ENCODE measurements at regions not wholly inside any gene's neighbourhood (a gene's known extent, or its start where the extent isn't known, plus 50 kb on each side); places are given as distances from the start of the nearest gene placed in this dataset.

- Histone ChIP-seq H3K27ac (no peak overlapping the region), H2AFZ (no peak overlapping the region), H3K79me2 (no peaks in the 10 kb centered on the region), H3K4me1 (no peaks in the 10 kb centered on the region), H3K4me3 (ENCODE audit: low read depth, low read length) (no peak overlapping the region), H3K27me3 (ENCODE audit: control insufficient read depth, insufficient read depth, low read length) (no peaks in the 10 kb centered on the region), H3K4me2 (ENCODE audit: low read length) (no peak overlapping the region), H3K36me3 (ENCODE audit: control insufficient read depth, insufficient read depth, low read length) (no peaks in the 10 kb centered on the region), H3K9ac (no peak overlapping the region), H3K9me3 (ENCODE audit: control insufficient read depth, low read length) (no peaks in the 10 kb centered on the region)
- TF ChIP-seq CTCF (IDR thresholded peaks at IDR 0.05), result no peak
Observed at GRCh38 chr4:171721937-171722336, 91.3 kb upstream of the GALNTL6 start.

- TF ChIP-seq CTCF (IDR thresholded peaks at IDR 0.05), result no peak
- no peak overlapping the region for H3K4me2 ChIP-seq (ENCODE audit: low read length)
Observed at GRCh38 chr4:171719691-171720090, 93.5 kb upstream of the GALNTL6 start.

GRCh38 chr4:171718665-171719064 is 94.5 kb upstream of the GALNTL6 start:
- no peak overlapping the region for H3K9ac ChIP-seq
- H2AFZ ChIP-seq, result no peak overlapping the region
- H3K4me2 ChIP-seq (ENCODE audit: low read length), result no peak overlapping the region
- H3K4me3 ChIP-seq (ENCODE audit: low read depth, low read length), result no peak overlapping the region
- no peaks in the 10 kb centered on the region for H3K9me3 ChIP-seq (ENCODE audit: control insufficient read depth, low read length)
- no peak overlapping the region for H3K27ac ChIP-seq
- H3K79me2 ChIP-seq, result no peaks in the 10 kb centered on the region
- no peak for TF ChIP-seq CTCF (IDR thresholded peaks at IDR 0.05)
- H3K27me3 ChIP-seq (ENCODE audit: control insufficient read depth, insufficient read depth, low read length), result no peaks in the 10 kb centered on the region
- no peaks in the 10 kb centered on the region for H3K4me1 ChIP-seq
- no peaks in the 10 kb centered on the region for H3K36me3 ChIP-seq (ENCODE audit: control insufficient read depth, insufficient read depth, low read length)

More at GRCh38 chr4:171719691-171720090, 93.5 kb upstream of the GALNTL6 start:
- no peak overlapping the region for H2AFZ ChIP-seq
- no peak overlapping the region for H3K27ac ChIP-seq
- H3K27me3 ChIP-seq (ENCODE audit: control insufficient read depth, insufficient read depth, low read length), result no peaks in the 10 kb centered on the region
- no peaks in the 10 kb centered on the region for H3K9me3 ChIP-seq (ENCODE audit: control insufficient read depth, low read length)
- no peaks in the 10 kb centered on the region for H3K79me2 ChIP-seq
- no peak overlapping the region for H3K4me3 ChIP-seq (ENCODE audit: low read depth, low read length)
- no peaks in the 10 kb centered on the region for H3K4me1 ChIP-seq
- H3K36me3 ChIP-seq (ENCODE audit: control insufficient read depth, insufficient read depth, low read length), result no peaks in the 10 kb centered on the region
- no peak overlapping the region for H3K9ac ChIP-seq

GRCh38 chr4:171718069-171718468 is 95.1 kb upstream of the GALNTL6 start:
- Histone ChIP-seq H3K4me1 (no peaks in the 10 kb centered on the region), H3K27me3 (ENCODE audit: control insufficient read depth, insufficient read depth, low read length) (no peaks in the 10 kb centered on the region), H3K9ac (no peak overlapping the region), H3K79me2 (no peaks in the 10 kb centered on the region), H3K4me2 (ENCODE audit: low read length) (no peak overlapping the region), H3K36me3 (ENCODE audit: control insufficient read depth, insufficient read depth, low read length) (no peaks in the 10 kb centered on the region), H3K9me3 (ENCODE audit: control insufficient read depth, low read length) (no peaks in the 10 kb centered on the region), H3K27ac (no peak overlapping the region), H3K4me3 (ENCODE audit: low read depth, low read length) (no peak overlapping the region), H2AFZ (no peak overlapping the region)
- no peak for TF ChIP-seq CTCF (IDR thresholded peaks at IDR 0.05)

- Histone ChIP-seq H3K27me3 (ENCODE audit: control insufficient read depth, insufficient read depth, low read length) (no peaks in the 10 kb centered on the region), H3K4me3 (ENCODE audit: low read depth, low read length) (no peak overlapping the region), H3K9me3 (ENCODE audit: control insufficient read depth, low read length) (no peaks in the 10 kb centered on the region), H3K36me3 (ENCODE audit: control insufficient read depth, insufficient read depth, low read length) (no peaks in the 10 kb centered on the region), H3K9ac (no peak overlapping the region), H3K4me1 (no peaks in the 10 kb centered on the region), H3K27ac (no peak overlapping the region), H3K4me2 (ENCODE audit: low read length) (no peak overlapping the region), H2AFZ (no peak overlapping the region), H3K79me2 (no peaks in the 10 kb centered on the region)
- TF ChIP-seq CTCF (IDR thresholded peaks at IDR 0.05), result no peak
Observed at GRCh38 chr4:171717231-171717741, 95.9 kb upstream of the GALNTL6 start.

Measured in parathyroid adenoma (tissue), 2 donors.